ENCODE measurements at regions not wholly inside any gene's neighbourhood (a gene's known extent, or its start where the extent isn't known, plus 50 kb on each side); places are given as distances from the start of the nearest gene placed in this dataset.

- no peak for ATAC-seq
- no peak overlapping the region for H3K4me3 Mint-ChIP-seq
- POLR2A ChIA-PET = no interaction called here
- no peaks in the 10 kb centered on the region for H3K4me1 Mint-ChIP-seq
- TF ChIP-seq FOXK1 (CRISPR knock-in tag; IDR thresholded peaks at IDR 0.05) (no peak), GTF2I (CRISPR knock-in tag; conservative IDR thresholded peaks at IDR 0.05) (no peak), ZNF416 (CRISPR knock-in tag; IDR thresholded peaks at IDR 0.05) (no peak)
- peaks cover 15% of the 10 kb centered on the region for H3K9me3 Mint-ChIP-seq
- peaks cover 3% of the 10 kb centered on the region for H3K27me3 Mint-ChIP-seq (ENCODE audit: low read depth)
- H3K36me3 Mint-ChIP-seq = no peaks in the 10 kb centered on the region
- CTCF ChIA-PET = no interaction called here
- H3K27ac Mint-ChIP-seq = no peak overlapping the region
- no peak for DNase-seq (ENCODE audit: low spot score)
Observed at GRCh38 chr2:219973136-219973535, 345.7 kb downstream of the SLC4A3 start.

DNA sequence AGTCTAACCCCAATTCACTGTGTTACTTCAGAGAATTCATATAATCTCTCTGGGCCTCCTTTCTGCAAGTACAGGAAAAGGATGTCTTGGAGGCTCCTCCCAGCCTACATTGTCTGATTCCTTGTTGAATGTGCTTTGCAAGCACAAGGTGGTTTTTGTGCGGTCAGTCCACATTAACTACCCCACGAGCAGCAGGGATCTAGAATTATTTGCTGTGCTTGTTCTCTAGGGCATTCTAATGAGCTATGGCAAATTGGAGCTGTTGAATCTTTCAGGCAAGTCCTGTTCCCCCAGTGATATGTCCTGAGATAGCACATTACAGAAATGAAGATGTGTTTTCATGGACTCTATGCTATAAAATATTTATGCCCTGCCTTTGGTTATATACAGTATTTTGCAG lies 349.4 kb downstream of the SLC4A3 start:
- no peak for TF ChIP-seq ZNF263 (CRISPR knock-in tag; IDR thresholded peaks at IDR 0.05; ENCODE audit: low read depth)
- TF ChIP-seq ZBTB21 (CRISPR knock-in tag; IDR thresholded peaks at IDR 0.05; ENCODE audit: borderline replicate concordance) = no peak
- TF ChIP-seq ETV6 (CRISPR knock-in tag; IDR thresholded peaks at IDR 0.05) = no peak
- TF ChIP-seq FOXJ3 (CRISPR knock-in tag; IDR thresholded peaks at IDR 0.05; ENCODE audit: borderline replicate concordance) = no peak
- no peak for TF ChIP-seq NR1H2 (CRISPR knock-in tag; IDR thresholded peaks at IDR 0.05)
- TF ChIP-seq IRF2 (CRISPR knock-in tag; IDR thresholded peaks at IDR 0.05; ENCODE audit: borderline replicate concordance, low read depth) = no peak
- no peak for TF ChIP-seq TEAD4 (CRISPR knock-in tag; IDR thresholded peaks at IDR 0.05)
- no peak for TF ChIP-seq KAT7 (CRISPR knock-in tag; IDR thresholded peaks at IDR 0.05; ENCODE audit: borderline replicate concordance)
- TF ChIP-seq FOXK1 (CRISPR knock-in tag; IDR thresholded peaks at IDR 0.05) = no peak
- TF ChIP-seq ZNF232 (CRISPR knock-in tag; IDR thresholded peaks at IDR 0.05) = no peak
- TF ChIP-seq MXD4 (CRISPR knock-in tag; IDR thresholded peaks at IDR 0.05; ENCODE audit: borderline replicate concordance) = no peak
- no peak for TF ChIP-seq GABPB1 (CRISPR knock-in tag; IDR thresholded peaks at IDR 0.05)
- TF ChIP-seq SOX15 (CRISPR knock-in tag; IDR thresholded peaks at IDR 0.05) = no peak
- no peak for TF ChIP-seq ELF4 (CRISPR knock-in tag; IDR thresholded peaks at IDR 0.05; ENCODE audit: low read depth)
- TF ChIP-seq PRRX2 (CRISPR knock-in tag; IDR thresholded peaks at IDR 0.05) = no peak
- TF ChIP-seq, protein P1, sequence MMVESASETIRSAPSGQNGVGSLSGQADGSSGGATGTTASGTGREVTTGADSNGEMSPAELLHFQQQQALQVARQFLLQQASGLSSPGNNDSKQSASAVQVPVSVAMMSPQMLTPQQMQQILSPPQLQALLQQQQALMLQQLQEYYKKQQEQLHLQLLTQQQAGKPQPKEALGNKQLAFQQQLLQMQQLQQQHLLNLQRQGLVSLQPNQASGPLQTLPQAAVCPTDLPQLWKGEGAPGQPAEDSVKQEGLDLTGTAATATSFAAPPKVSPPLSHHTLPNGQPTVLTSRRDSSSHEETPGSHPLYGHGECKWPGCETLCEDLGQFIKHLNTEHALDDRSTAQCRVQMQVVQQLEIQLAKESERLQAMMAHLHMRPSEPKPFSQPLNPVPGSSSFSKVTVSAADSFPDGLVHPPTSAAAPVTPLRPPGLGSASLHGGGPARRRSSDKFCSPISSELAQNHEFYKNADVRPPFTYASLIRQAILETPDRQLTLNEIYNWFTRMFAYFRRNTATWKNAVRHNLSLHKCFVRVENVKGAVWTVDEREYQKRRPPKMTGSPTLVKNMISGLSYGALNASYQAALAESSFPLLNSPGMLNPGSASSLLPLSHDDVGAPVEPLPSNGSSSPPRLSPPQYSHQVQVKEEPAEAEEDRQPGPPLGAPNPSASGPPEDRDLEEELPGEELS (CRISPR knock-in tag; IDR thresholded peaks at IDR 0.05) = no peak
- TF ChIP-seq, protein P2, sequence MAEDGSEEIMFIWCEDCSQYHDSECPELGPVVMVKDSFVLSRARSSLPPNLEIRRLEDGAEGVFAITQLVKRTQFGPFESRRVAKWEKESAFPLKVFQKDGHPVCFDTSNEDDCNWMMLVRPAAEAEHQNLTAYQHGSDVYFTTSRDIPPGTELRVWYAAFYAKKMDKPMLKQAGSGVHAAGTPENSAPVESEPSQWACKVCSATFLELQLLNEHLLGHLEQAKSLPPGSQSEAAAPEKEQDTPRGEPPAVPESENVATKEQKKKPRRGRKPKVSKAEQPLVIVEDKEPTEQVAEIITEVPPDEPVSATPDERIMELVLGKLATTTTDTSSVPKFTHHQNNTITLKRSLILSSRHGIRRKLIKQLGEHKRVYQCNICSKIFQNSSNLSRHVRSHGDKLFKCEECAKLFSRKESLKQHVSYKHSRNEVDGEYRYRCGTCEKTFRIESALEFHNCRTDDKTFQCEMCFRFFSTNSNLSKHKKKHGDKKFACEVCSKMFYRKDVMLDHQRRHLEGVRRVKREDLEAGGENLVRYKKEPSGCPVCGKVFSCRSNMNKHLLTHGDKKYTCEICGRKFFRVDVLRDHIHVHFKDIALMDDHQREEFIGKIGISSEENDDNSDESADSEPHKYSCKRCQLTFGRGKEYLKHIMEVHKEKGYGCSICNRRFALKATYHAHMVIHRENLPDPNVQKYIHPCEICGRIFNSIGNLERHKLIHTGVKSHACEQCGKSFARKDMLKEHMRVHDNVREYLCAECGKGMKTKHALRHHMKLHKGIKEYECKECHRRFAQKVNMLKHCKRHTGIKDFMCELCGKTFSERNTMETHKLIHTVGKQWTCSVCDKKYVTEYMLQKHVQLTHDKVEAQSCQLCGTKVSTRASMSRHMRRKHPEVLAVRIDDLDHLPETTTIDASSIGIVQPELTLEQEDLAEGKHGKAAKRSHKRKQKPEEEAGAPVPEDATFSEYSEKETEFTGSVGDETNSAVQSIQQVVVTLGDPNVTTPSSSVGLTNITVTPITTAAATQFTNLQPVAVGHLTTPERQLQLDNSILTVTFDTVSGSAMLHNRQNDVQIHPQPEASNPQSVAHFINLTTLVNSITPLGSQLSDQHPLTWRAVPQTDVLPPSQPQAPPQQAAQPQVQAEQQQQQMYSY (CRISPR knock-in tag; IDR thresholded peaks at IDR 0.05) = no peak
- Mint-ChIP-seq H3K27ac (no peak overlapping the region), H3K4me3 (no peak overlapping the region), H3K4me1 (no peaks in the 10 kb centered on the region), H3K27me3 (ENCODE audit: low read depth) (no peaks in the 10 kb centered on the region; the same call in 1 of the 2 replicates), H3K9me3 (peaks cover 17% of the 10 kb centered on the region), H3K36me3 (no peaks in the 10 kb centered on the region)
- DNase-seq (ENCODE audit: low spot score) = no peak
- ChIA-PET POLR2A (no interaction called here), CTCF (no interaction called here)
- no peak for ATAC-seq

DNA sequence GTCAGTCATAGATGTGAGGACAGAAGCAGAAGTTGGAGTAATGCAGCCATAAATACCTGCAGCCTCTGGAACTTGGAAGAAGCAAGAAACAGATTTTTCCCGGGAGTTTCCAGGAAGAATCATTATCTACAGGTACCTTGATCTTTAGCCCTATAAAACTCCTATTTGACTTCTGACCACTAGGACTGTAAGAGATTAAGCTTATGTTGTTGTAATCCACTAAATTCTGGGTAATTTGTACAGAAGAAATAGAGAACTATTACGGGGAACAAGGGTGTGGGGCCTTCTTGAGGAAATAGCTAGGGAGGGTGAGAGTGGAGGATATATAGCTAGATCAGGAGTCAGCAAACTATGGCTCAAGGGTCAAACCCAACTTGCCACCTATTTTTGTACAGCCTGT lies 353.2 kb downstream of the SLC4A3 start:
- Mint-ChIP-seq H3K4me1 (no peaks in the 10 kb centered on the region), H3K4me3 (no peak overlapping the region), H3K27me3 (ENCODE audit: low read depth) (no peaks in the 10 kb centered on the region; the same call in 1 of the 2 replicates), H3K27ac (no peak overlapping the region), H3K36me3 (no peaks in the 10 kb centered on the region), H3K9me3 (peaks cover 9% of the 10 kb centered on the region)
- no peak for ATAC-seq
- no peak for DNase-seq (ENCODE audit: low spot score)
- CTCF ChIA-PET = interaction anchor here (1.0 kb wide), 1 partner anchor 17 kb away, joined by 3 read pairs; no protein-coding TSS in a partner anchor
- POLR2A ChIA-PET = no interaction called here
- TF ChIP-seq ETV6 (CRISPR knock-in tag; IDR thresholded peaks at IDR 0.05) (no peak), NR2C2 (CRISPR knock-in tag; IDR thresholded peaks at IDR 0.05) (no peak), SMAD3 (CRISPR knock-in tag; IDR thresholded peaks at IDR 0.05; ENCODE audit: borderline replicate concordance) (no peak), IRF2 (CRISPR knock-in tag; IDR thresholded peaks at IDR 0.05; ENCODE audit: borderline replicate concordance, low read depth) (no peak), GABPB1 (CRISPR knock-in tag; IDR thresholded peaks at IDR 0.05) (no peak), RELA (CRISPR knock-in tag; IDR thresholded peaks at IDR 0.05; ENCODE audit: borderline replicate concordance) (no peak), ZSCAN18 (CRISPR knock-in tag; IDR thresholded peaks at IDR 0.05) (no peak)
- TF ChIP-seq, protein P3, sequence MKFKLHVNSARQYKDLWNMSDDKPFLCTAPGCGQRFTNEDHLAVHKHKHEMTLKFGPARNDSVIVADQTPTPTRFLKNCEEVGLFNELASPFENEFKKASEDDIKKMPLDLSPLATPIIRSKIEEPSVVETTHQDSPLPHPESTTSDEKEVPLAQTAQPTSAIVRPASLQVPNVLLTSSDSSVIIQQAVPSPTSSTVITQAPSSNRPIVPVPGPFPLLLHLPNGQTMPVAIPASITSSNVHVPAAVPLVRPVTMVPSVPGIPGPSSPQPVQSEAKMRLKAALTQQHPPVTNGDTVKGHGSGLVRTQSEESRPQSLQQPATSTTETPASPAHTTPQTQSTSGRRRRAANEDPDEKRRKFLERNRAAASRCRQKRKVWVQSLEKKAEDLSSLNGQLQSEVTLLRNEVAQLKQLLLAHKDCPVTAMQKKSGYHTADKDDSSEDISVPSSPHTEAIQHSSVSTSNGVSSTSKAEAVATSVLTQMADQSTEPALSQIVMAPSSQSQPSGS (CRISPR knock-in tag; IDR thresholded peaks at IDR 0.05; ENCODE audit: borderline replicate concordance, low read depth) = no peak
- TF ChIP-seq, protein P4, sequence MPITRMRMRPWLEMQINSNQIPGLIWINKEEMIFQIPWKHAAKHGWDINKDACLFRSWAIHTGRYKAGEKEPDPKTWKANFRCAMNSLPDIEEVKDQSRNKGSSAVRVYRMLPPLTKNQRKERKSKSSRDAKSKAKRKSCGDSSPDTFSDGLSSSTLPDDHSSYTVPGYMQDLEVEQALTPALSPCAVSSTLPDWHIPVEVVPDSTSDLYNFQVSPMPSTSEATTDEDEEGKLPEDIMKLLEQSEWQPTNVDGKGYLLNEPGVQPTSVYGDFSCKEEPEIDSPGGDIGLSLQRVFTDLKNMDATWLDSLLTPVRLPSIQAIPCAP (CRISPR knock-in tag; IDR thresholded peaks at IDR 0.05) = no peak

All from WTC11 (cell line).